K562 (cell line): ENCODE measurements at regions not wholly inside any gene's neighbourhood (a gene's known extent, or its start where the extent isn't known, plus 50 kb on each side); places are given as distances from the start of the nearest gene placed in this dataset.
A peak's percentile ranks its signal among the peaks of the same experiment; 100 is the strongest.

Source experiments
- ATAC-seq: fragments of 200-7000 bp; cut with Tn5 transposase; 3 replicates; pipeline ENCODE4 v1.9.1; 2020; ENCODE audit warnings: moderate library complexity
- BruUV-seq: library from RNA; stranded (reverse); fragments of 400-500 nt; replicated peaks from 2 replicates; lab custom pipeline; 2021; lab: Mats Ljungman, UMichigan
- CTCF ChIA-PET: fragments of 300-600 bp; formaldehyde crosslinking; extraction: SDS; loops from one replicate; lab custom pipeline; 2021; ENCODE audit warnings: low intra/inter-chr PET ratio; lab: Yijun Ruan, JAX
- POLR2A ChIA-PET: fragments of 300-600, 350-650 bp; sonication (Branson Sonifier 250); formaldehyde crosslinking; extraction: SDS; loops from one replicate; lab custom pipeline; 2021; ENCODE audit warnings: antibody characterized with exemption, inconsistent platforms; lab: Yijun Ruan, JAX
- DNase-seq, 4 experiments: peaks; one replicate each; pipeline versions ENCODE4 v3.0.0 to v3.0.0-alpha.2; 2011 to 2018; ENCODE audit warnings: low spot score in 3 of 4, mixed read lengths in 3 of 4; ENCODE audit errors: extremely low read depth in 1 of 4
- FAIRE-seq: peaks from 2 replicates; lab custom pipeline; 2011; peaks lifted over from hg19 to GRCh38; lab: Jason Lieb, UNC
- H2AFZ ChIP-seq: 2 replicates; pipeline ENCODE4 v1.6.0; 2011; ENCODE audit warnings: low read depth, low read length, control low read depth, inconsistent platforms
- H3K27ac ChIP-seq: fragments of 200-600 bp; 3 replicates; pipeline ENCODE4 v1.8.0; 2011; ENCODE audit warnings: low read depth, mild to moderate bottlenecking, control low read depth, inconsistent platforms, low read length, moderate library complexity, mixed read lengths; ENCODE audit errors: extremely low read depth
- H3K27me3 ChIP-seq, 2 experiments: fragments of 300-600 bp in 1 of 2; 2 replicates in 1 of 2; 3 replicates in 1 of 2; pipeline versions ENCODE4 v1.6.0 to v1.8.0; 2011; ENCODE audit warnings: inconsistent platforms in 2 of 2, low read length in 2 of 2, mild to moderate bottlenecking in 1 of 2, mixed read lengths in 1 of 2, moderate library complexity in 1 of 2; ENCODE audit not compliant: control insufficient read depth in 2 of 2, insufficient read depth in 2 of 2
- H3K36me3 ChIP-seq: fragments of 300-600 bp; 3 replicates; pipeline ENCODE4 v1.8.0; 2011; ENCODE audit warnings: mild to moderate bottlenecking, low read length, inconsistent platforms; ENCODE audit not compliant: control insufficient read depth, insufficient read depth
- H3K4me1 ChIP-seq, 2 experiments: fragments of 200-600 bp in 1 of 2; replicated peaks in 1 of 2; 2 replicates in 1 of 2; 3 replicates in 1 of 2; pipeline versions ENCODE4 v1.5.1 to v1.8.0; 2011; ENCODE audit warnings: inconsistent platforms in 2 of 2, low read length in 2 of 2, mild to moderate bottlenecking in 1 of 2, mixed read lengths in 1 of 2, moderate library complexity in 1 of 2; ENCODE audit not compliant: control insufficient read depth in 2 of 2, insufficient read depth in 2 of 2
- H3K4me2 ChIP-seq: 2 replicates; pipeline ENCODE4 v1.6.1; 2011; ENCODE audit warnings: low read length, control low read depth, inconsistent platforms, mixed read lengths; ENCODE audit not compliant: insufficient read depth
- H3K4me3 ChIP-seq: fragments of 200-600 bp; sonication (generic), shearing (Covaris generic); 2 replicates; pipeline ENCODE4 v1.5.1; 2016; ENCODE audit warnings: control low read depth, inconsistent platforms
- H3K79me2 ChIP-seq: fragments of 200-600 bp; 3 replicates; pipeline ENCODE4 v1.8.0; 2011; ENCODE audit warnings: low read length, inconsistent platforms; ENCODE audit not compliant: control insufficient read depth, insufficient read depth
- H3K9ac ChIP-seq, 2 experiments: 2 replicates each; pipeline versions ENCODE4 v1.6.0 to v1.6.1; 2011; ENCODE audit warnings: low read depth in 2 of 2, low read length in 2 of 2, control low read depth in 1 of 2, inconsistent platforms in 1 of 2, mild to moderate bottlenecking in 1 of 2, mixed read lengths in 1 of 2; ENCODE audit not compliant: insufficient read depth in 1 of 2
- H3K9me1 ChIP-seq: one replicate; pipeline ENCODE4 v1.6.0; 2011; ENCODE audit warnings: inconsistent platforms, mild to moderate bottlenecking, low read length, moderate library complexity; ENCODE audit not compliant: control insufficient read depth, insufficient read depth
- H3K9me3 ChIP-seq: replicated peaks from 2 replicates; pipeline ENCODE4 v1.5.1; 2011; ENCODE audit warnings: low read depth, low read length, inconsistent platforms; ENCODE audit not compliant: control insufficient read depth, insufficient read depth
- H4K20me1 ChIP-seq: replicated peaks from 2 replicates; pipeline ENCODE4 v1.6.1; 2011; ENCODE audit warnings: low read length, inconsistent platforms, mixed read lengths; ENCODE audit not compliant: control insufficient read depth, insufficient read depth
- ARID3A ChIP-seq: IDR thresholded peaks from 2 replicates; pipeline ENCODE4 v1.6.1; 2012; ENCODE audit warnings: low read depth, low read length, improper control_type of control experiment, borderline replicate concordance
- ATF1 ChIP-seq, 2 experiments: fragments of 450-650 bp in 1 of 2; IDR thresholded peaks; 2 replicates each; pipeline ENCODE4 v1.6.1; 2016; ENCODE audit warnings: missing compliant biosample characterization in 1 of 2, missing genetic modification characterization in 1 of 2
- MAZ ChIP-seq, 2 experiments: fragments of 450-650 bp in 1 of 2; sonication (generic) in 1 of 2; formaldehyde crosslinking; IDR thresholded peaks in 1 of 2; conservative IDR thresholded peaks in 1 of 2; 2 replicates each; pipeline versions ENCODE4 v1.4.0 to v1.5.0; 2020; ENCODE audit warnings: mild to moderate bottlenecking in 1 of 2, missing genetic modification reagents in 1 of 2
- NFIC ChIP-seq: fragments of 450-650 bp; IDR thresholded peaks from 2 replicates; pipeline ENCODE4 v1.6.1; 2017; ENCODE audit warnings: mild to moderate bottlenecking, inconsistent platforms
- RBBP5 ChIP-seq: fragments of 200-600 bp; sonication (generic); IDR thresholded peaks from 2 replicates; pipeline ENCODE4 v1.6.1; 2012; ENCODE audit warnings: borderline replicate concordance, mild to moderate bottlenecking, low read length, control low read depth, inconsistent platforms; ENCODE audit not compliant: insufficient read depth, poor library complexity, severe bottlenecking
- WGBS: fragments of 100-300 bp; shearing (Covaris generic); methylation state at CpG from one replicate; pipeline ENCODE4 v1.1.6; 2016; ENCODE audit warnings: low coverage, mixed read lengths; ENCODE audit not compliant: insufficient coverage; ENCODE audit errors: missing lambda C conversion rate; 5-methylcytosine and 5-hydroxymethylcytosine counted together
- in situ Hi-C: fragments of 300-500 bp; cut with MboI; formaldehyde crosslinking; loops from 4 replicates; pipeline ENCODE4 v1.15.0; 2018; ENCODE audit warnings: inconsistent platforms, mixed read lengths
- intact Hi-C: fragments of 100-400 bp; cut with micrococcal nuclease; formaldehyde crosslinking; loops from 2 replicates; pipeline ENCODE4 v1.14.2; 2022

- no peak for TF ChIP-seq MAZ (CRISPR knock-in tag; conservative IDR thresholded peaks at IDR 0.05 in 1 of 2, IDR thresholded peaks at IDR 0.05 in 1 of 2)
- no peak for TF ChIP-seq ATF1 (CRISPR knock-in tag; IDR thresholded peaks at IDR 0.05)
- no peak for TF ChIP-seq ATF1 (tag; IDR thresholded peaks at IDR 0.05)
- no peak for TF ChIP-seq ARID3A
Observed at GRCh38 chr5:124941051-124942049, 194.9 kb upstream of the ZNF608 start (continued).

- POLR2A ChIA-PET: interaction anchor here (0.5 kb wide), 2 partner anchors 20 to 267 kb away, joined by 3 to 4 read pairs; no protein-coding TSS in a partner anchor
- no peak overlapping the region for H3K4me2 ChIP-seq
- no peaks in the 10 kb centered on the region for H3K27me3 ChIP-seq
- H4K20me1 ChIP-seq: no peaks in the 10 kb centered on the region
- H3K4me3 ChIP-seq: no peak overlapping the region
- H3K4me1 ChIP-seq: no peaks in the 10 kb centered on the region
- 18% methylated on average over 9 of the region's 9 CpGs for WGBS
- in situ Hi-C loops: no loop called here
- peak; percentile 80 for TF ChIP-seq NFIC
- no peak for TF ChIP-seq RBBP5
- no peak overlapping the region for H3K9ac ChIP-seq
- H3K9me3 ChIP-seq: no peaks in the 10 kb centered on the region
- H3K9me1 ChIP-seq: no peaks in the 10 kb centered on the region
- no TSS peak for BruUV-seq
- CTCF ChIA-PET: no interaction called here
- H2AFZ ChIP-seq: no peak overlapping the region
- no peak for ATAC-seq
- no peaks in the 10 kb centered on the region for H3K79me2 ChIP-seq
- H3K27ac ChIP-seq: no peak overlapping the region
- DNase-seq: no peak
- intact Hi-C loops: no loop called here
- H3K36me3 ChIP-seq: no peaks in the 10 kb centered on the region; the same call in 2 of the 3 replicates
- FAIRE-seq: no peak
Observed at GRCh38 chr5:124948062-124948753, 201.8 kb upstream of the ZNF608 start.
